Activated effector memory CD4-positive, alpha-beta T cell treated with anti-CD3 and anti-CD28 coated beads, Interleukin-2, amount 50 U/mL, for 16 hours (primary cell): ENCODE measurements at regions not wholly inside any gene's neighbourhood (a gene's known extent, or its start where the extent isn't known, plus 50 kb on each side); places are given as distances from the start of the nearest gene placed in this dataset.

Experiments
- DNase-seq: peaks from one replicate; pipeline ENCODE4 v3.0.0-alpha.2; 2020

DNA sequence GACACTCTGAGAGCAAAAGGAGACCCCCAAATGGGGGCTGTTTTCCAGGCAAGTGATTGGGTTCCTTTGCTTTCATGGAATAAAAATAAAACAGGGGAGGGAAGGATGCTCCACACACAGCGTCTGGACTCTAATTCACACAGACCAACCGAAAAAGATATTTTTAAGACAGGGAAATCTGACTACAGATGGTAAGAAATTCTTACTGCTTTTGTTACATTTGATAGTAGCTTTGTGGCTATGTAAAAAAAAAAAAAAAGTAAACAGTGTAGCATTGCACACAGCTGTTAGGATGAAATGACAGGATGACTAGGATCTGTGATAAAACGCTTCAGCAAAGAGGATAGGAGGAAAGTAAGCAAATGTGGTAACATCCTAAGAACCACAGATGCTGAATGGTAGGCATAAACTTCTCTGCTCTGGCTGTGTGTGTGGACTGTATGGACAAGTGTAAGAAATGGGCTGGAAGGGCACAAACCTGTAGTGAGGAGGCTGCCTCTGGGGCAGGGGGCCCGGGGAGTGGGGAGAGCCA is 207.6 kb downstream of the ANAPC1 start:
- no peak for DNase-seq

DNA sequence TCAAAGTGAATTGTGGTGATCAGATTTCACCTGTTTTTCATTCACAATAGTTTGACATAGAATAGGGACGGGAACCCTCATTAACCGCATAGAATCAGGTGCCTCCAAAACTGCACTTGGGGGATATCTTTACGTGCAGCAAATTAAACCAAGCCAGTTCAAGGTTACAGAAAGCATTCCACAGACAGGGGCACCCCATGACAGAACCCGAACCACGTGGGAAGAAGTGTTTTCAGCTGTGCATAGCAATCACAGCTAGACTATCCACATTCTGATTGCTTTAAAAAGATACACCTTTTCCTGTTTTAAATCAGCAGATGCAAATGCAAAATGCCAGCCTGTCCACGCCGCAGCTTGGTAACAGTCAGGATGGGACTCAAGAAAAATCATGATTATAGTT is 205.8 kb downstream of the ANAPC1 start:
- no peak for DNase-seq

DNA sequence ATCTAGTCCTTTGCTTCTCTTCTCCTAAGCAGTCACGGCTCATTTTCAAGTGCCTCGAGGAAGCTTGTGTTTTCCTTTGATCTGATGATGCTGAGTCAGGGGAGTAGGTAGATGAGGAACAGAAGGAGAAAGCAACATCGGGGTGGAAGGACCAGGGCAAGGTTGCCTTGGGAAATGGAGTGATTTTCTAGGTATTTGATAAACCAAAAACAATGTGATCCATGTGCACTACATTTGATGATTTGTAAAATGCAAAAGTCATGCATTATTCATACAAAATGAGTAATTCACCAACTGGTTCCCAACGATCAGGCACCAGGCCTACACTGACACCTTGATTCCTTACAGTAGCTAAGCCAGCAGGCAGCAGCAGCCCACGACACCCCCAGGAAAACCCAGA is 205.3 kb downstream of the ANAPC1 start:
- DNase-seq: no peak

DNA sequence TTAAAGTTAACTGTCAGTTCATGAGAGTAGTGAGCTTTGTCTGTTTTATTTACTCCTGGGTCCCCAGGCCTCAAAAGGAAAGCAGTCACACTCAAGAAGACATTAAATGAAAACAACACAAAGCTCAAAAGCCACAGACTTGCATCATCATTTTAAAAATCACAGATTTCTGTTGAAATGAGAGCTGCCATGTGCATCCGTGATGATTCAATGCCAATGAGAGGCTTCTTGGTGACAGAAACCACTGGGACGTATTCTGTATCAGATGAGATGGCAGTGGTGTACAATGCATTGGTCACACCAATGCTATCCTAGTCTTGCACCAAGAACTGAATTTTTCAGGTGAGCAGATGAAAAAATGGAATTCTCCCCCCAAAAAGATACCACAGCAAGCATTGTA is 204.8 kb downstream of the ANAPC1 start:
- no peak for DNase-seq

DNA sequence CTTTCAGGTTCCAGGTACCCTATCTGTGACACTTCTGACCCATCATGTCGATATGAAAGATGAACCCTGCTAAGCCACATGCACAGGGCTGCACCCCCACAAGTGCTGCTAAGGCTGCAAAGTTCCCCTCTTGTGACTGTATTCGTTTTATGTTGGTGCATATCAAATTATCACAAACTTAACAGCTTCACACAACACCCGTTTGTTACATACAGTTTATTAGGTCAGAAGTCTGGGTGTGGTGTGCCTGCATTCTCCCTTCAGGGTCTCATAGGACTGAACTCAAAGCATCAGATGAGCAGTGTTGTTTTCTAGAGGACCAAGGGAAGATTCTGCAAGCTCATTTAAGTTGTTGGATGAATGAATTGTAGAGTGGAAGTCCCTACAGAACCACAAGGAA is 199.4 kb downstream of the ANAPC1 start:
- DNase-seq: no peak

DNA sequence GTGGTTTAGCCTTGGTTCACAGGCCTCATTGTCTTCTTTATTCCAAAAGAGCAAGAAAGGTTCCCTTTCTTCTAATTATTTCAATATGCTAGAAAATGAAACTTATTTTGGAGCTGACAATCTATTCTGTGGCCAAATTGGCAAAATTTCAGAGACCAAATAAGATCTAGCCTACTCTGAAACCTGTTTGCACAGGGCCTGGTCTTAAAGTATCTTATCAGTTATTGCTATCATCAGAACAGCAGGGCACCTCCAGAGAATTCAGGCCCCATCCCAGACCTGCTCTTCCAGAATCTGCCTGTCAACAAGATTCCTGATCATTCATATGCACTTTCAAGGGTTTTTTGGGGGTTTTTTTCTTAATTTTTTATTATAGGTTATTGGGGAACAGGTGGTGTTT is 198.7 kb downstream of the ANAPC1 start:
- DNase-seq: no peak

DNA sequence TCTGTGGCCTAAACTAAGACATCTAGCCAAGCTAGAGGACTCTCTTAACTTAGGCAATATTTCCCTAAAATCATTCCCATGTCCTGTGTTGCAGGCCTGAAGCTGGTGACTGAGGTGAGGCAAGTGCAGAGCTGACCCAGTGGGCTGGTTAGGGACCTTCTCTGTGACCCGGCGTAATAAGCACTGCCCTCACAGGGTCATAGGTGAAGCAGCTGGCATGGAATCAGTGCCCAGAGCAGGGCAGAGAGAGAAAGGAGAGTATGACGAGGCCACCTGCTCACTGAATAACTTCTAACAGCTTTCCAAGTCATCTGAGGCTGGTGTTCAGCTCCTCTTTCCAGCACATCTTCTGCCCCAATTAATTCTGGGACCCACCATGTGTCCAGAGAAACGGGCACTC is 197.0 kb downstream of the ANAPC1 start:
- DNase-seq: no peak

DNA sequence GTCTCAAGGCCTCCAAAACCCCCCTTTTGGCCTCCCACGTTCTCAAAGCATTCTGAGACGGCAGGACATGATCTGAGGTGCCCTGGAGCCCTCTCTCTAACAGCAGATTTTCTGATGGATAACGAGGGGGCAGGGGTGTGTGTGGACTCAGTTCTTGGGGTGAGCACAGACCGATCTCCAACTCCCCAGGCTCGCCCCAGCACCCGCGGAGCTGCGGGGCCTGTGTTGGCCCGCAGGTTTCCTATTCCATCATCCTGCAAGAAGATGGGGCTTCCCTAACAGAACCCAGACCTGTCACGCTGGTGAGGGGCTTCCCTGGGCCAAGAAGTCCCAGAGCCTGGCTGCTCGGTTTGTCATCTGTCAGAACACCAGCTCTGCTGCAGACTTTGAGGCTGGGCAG is 196.1 kb downstream of the ANAPC1 start:
- no peak for DNase-seq

DNA sequence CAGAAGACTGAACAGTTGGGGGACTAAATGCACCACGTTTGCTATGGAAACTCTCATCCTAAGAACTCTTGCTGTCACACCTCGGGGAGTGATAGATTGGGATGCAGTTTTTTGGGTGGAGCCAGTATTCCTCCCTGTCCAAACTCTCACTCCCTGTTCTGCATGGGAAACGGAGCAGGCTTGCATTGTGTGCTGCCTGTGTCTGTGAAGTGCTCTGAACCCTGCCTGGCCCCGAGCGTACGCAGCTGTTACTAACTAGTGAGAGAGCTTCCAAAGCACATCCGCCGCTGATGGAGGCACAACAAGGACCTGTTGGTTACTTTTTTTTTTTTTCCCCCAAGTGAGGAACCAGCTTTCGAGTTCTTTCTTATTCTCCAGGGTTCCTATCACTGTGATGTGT is 195.5 kb downstream of the ANAPC1 start:
- no peak for DNase-seq

DNA sequence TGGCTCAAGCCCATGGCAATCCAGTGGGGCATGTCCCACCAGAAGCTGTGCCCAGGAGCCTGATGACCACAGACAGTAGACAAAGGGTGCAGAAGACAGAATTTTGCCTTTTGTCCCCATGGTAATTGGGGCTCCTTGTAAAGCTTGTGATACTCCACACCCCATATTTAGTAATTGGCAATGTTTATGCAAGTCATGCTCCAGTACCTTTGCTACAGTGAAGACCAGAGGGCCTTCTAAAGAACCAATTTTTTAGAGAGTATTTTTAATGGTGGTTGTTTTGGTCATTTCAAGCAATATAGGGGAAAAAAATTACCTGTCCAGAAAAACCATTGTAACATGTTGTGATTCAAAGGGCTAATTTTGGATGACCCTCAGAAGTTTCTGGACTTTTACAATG is 194.8 kb downstream of the ANAPC1 start:
- DNase-seq: no peak

DNA sequence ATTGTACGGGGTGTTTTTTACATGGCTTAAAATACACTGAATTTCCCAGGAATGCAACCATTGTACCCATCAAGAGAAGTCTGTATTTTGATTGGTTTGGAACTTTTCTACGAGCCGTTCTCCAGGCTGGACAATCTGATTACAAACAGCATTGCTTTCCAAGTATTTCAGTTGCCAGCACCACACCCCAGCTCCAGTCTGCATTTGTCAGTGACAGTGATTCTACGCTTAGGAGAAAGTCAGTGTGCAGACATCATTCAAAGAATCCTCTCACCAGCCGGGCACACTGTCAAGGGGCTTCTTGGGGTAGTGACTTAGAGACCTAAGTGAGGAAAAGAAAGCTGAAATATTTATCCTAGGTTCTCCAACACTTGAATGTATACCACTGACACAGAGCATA is 194.1 kb downstream of the ANAPC1 start:
- DNase-seq: no peak

DNA sequence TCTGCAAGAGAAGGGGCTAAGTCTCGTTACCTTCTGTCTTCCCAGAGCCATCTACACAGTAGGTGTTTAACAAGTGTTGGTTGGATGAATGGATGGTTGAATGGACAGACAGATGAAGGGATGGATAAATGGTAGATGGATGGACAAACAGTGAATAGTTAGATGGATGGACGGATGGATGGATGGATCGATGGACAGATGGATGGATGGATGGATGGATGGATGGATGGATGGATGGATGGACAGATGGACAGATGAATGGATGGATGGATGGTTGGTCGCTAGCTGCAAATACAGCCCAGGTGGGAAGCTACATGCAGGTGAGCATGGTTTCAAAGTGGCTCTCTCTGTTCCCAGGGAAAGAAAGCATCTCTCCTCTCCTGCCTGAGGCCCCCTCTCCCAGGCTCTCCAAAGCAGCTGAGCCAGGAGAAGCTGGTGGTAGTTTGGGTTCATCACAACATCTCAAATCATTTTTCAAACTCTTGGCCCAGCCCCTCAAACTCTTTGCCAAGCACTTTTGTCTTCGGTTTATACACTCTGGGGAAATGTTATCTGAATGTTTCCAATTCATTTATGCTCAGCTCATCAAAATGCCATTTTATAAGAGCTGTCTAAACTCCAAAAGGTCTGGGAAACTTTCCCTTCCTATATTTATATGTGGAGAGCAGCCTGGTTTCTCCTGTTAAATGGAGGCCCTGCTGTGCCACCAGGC is 192.7 kb downstream of the ANAPC1 start:
- DNase-seq: no peak

DNA sequence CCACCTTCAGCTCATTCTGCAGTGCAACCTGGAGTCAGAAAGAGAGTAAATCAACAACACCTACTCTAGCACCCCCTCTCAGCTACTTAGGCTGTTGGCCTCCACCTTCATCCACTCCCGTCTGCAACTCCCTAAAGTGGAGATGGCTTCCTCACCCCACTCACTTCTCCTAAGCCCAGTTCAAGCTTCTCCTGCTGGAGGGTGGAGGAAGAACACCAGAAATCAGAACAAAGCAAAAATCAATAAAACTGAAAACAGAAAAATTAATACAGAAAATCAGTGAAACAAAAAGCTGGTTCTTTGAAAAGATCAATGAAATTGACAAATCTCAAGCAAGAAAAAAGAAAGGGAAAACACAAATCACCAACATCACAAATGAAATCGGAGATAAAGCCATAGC is 191.7 kb downstream of the ANAPC1 start:
- no peak for DNase-seq

DNA sequence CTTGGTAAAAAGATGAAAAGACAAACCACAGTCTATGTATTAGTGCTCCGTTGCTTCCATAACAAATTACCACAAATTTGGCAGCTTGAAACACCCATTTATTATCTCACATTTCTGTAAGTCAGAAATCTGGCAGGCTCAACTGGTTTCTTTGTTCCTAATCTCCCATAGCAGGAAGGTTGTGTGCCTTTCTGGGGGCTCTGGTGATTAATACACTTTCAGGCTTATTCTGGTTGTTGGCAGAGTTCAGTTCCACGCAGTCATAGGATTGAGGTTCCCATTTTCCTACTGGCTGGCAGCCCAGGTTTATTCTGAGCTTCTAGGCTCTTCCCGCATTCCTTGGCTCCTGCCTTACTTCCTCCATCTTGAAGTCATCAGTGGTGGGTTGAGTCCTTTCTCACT is 189.3 kb downstream of the ANAPC1 start:
- DNase-seq: no peak

DNA sequence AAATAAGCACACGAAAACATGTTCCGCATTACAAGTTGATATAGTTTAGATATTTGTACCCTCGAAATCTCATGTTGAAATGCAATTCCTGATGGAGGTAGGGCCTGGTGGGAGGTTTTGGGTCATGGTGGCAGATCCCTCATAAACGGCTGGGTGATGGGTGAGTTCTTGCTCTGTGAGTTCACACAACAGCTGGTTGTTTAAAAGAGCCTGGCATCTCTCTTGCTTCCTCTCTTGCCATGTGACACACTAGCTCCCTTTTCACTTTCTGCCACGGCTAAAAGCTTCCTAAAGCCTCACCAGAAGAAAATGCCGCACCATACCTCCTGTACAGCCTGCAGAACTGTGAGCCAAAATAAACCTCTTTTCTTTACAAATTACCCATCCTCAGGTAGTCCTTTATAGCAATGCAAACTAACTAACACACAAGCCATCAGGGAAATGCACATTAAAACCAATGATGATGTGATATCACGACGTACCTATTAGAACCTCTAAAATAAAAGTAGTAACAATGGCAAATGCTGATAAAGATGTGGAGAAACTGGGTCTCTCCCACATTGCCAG is 188.5 kb downstream of the ANAPC1 start:
- no peak for DNase-seq

DNA sequence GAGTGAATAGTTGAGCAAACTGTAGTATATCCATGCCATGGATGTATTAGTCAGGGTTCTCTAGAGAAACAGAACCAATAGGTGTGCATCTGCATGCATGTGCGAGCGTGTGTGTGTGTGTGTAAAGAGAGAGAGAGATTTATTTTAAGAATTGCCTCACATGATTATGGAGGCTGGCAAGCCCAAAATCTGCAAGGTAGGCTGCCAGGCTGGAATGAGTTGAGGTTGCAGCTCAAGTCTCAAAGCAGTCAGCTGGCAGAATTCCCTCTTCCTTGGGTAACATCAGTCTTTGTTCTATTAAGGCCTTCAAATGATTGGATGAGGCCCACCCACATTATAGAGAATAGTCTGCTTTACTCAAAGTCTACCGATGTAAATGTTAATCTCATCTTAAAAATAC is 187.8 kb downstream of the ANAPC1 start:
- DNase-seq: no peak

DNA sequence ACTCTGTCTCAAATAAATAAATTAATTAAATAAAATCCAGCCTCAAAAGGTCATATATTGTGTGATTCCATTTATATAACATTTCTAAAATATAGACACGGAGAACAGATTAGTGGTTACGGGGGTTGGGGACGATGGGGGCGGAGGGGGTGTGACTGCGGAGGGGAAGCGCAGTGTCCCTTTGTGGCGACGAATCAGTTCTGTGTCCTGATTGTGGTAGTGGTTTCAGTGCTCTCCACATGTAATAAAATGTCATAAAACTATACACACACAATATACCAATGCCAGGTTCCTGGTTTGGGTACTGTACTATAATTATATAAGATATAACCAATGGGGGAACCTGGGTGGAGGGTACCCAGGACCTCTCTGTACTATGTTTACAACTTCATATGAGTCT is 186.4 kb downstream of the ANAPC1 start:
- no peak for DNase-seq

DNA sequence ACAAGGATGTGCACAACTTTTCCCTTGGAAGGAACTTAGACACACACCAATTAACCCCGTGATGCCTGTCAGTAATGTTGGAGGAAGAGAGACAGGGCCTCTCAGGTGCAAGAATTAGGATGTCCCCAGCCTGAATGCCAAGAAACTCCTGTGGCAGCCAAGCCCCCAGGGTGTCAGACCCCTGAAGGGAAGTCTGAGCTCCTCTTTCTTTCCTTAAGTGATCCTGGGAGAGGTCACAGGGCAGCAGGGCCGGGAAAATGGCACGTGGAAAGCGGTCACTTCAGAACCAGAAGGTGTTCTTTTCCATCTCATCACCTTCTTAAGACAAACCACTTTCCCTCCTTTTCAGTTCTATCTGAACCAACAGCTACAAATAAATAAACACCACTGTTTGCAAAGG is 185.9 kb downstream of the ANAPC1 start:
- DNase-seq: no peak

DNA sequence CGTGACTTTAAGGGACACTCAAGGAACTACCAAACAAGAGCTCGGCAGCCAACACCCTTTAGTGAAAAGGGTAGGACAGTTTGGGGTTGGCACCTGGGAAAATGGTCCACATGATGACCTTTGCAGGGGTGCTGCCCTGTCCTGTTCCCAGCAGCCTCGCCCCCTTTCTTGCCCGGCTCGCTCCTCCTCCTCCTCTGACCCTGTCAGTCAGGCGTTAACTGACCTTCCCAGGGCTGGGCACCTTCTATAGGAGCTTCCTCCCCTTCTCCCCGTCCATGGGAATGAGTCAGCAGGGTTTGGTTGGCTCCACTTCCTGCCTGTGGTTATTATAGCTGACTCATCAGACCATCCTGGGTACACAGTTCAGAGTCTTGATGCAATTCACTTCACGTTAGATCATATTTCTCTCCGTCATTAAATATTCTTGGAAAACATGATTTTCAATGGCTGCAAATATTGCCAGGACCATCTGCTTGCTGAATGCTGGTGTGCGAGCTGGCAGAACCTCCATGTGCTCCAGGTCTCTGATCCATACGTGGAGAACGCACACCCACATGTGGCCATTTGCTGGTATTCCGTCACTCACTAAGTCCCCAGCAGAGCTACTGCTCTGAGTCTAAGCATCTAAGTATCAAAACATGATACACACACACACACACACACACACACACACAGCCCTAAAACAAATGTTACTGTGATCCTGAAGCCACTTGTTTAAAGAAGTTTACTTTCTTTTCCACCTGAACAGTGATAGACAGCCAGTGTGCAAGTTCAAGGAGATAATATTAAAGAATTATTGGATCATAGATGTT is 185.0 kb downstream of the ANAPC1 start:
- peak; percentile 85 for DNase-seq

DNA sequence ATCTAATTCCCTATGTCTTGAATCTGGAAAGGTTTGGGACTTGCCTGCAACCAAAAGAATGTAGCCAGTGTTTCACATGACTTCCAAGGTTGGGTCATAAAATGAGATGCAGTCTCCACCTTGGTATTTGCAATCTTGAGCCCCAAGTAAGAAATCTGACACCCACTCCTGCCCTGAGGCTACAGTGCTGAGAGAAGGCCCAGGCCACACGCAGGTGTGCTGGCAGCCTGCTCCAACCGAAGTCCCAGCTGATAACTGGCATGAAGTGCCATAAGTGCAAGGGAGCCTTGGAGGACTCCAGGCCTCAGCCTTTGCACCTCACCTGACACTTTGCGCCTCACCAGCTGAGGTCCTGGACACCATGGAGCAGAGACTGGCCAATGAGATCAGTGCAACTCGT is 182.7 kb downstream of the ANAPC1 start:
- DNase-seq: no peak

DNA sequence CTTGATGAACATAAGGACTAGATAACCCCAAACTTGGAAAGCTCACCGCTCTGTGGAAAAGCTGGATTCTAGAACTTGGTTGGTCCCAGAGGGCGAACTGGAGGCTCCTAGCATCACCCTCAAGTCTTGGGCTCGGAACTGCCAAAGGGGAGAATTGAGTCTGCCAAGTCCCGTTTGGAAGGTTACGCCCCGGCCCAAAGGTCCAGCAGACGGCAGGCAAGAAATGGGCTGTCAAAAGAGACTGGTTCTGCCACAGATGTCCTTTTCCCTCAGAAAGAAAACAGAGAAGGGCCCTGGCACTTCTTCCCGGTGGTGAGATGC is 182.2 kb downstream of the ANAPC1 start:
- DNase-seq: no peak

DNA sequence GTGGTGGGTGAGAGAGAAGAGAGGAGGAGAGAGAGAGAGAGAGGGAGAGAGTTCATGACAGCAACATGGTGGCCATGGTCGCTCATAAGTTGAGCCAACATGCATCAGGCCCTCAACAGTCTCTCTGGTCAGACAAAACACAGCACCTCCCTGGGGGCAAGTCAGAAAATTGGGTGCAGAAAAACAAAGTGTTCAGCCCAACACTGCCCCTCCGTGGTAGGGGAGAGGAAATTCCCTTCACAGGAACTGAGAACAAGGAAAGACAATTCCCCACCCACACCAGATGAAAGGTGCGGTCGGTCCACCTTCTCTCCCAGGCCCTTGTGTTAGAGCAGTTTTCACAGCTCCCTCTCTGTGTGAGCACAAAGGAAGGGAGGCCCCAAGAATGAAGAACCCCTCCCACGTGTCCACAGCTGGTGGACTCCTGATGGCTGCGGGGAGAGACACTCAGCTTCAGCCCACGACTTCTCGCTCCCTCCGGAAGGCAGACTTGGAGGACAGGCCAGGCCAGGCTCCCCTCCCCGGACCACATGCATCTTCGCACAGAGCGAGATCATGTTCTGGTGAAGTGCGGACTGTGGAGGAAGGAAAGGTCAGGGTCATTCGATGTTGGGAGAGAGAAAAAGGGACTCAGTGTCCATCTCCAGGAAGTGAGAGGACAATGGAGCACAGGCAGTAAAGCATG is 181.7 kb downstream of the ANAPC1 start:
- DNase-seq: peak; percentile 82

DNA sequence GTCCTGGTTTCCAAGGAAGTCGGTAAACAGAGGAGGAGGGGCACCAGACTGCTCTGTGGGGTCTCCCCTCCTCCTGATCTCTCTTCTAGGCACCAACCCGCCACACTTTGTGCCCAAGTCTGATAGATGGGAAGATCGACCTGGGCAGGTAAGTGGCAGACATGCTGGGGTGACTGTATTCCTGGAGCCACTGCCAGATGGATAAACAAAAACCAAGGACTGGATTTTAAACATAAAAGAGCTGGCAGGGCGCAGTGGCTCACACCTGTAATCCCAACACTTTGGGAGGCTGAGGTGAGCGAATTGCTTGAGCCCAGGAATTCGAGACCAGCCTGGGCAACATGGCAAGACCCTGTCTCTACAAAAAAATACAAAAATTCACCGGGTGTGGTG is 181.2 kb downstream of the ANAPC1 start:
- DNase-seq: no peak

DNA sequence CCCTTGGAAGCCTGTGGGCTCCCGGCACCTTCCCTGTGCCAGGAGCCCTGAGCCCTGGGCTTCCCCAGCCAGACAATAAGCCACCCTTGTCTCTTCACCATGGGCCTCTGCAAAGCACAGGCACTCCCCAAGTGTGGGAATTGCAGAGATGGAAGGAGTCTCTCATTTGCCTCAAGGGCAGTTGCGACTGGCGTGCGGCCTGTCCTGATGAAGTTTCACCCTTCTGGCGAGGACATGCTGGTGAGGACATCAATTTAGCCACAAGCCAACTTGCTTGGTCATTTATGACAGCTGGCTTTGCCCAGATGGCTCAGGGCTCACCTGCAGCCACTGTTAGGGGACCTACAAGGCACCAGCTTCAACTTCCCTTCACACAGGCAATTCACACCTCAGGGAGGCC is 180.2 kb downstream of the ANAPC1 start:
- no peak for DNase-seq
